Glomerular visceral epithelial cell (primary cell): ENCODE measurements at regions not wholly inside any gene's neighbourhood (a gene's known extent, or its start where the extent isn't known, plus 50 kb on each side); places are given as distances from the start of the nearest gene placed in this dataset.
"Not testable (repeated sequence)": the region's sequence is repeated elsewhere in the genome, so short reads cannot be mapped to it uniquely, and the experiment has no call there.

Experiments
- DNase-seq: peaks from one replicate; pipeline ENCODE4 v3.0.0-alpha.2; 2016; ENCODE audit errors: extremely low spot score

DNA sequence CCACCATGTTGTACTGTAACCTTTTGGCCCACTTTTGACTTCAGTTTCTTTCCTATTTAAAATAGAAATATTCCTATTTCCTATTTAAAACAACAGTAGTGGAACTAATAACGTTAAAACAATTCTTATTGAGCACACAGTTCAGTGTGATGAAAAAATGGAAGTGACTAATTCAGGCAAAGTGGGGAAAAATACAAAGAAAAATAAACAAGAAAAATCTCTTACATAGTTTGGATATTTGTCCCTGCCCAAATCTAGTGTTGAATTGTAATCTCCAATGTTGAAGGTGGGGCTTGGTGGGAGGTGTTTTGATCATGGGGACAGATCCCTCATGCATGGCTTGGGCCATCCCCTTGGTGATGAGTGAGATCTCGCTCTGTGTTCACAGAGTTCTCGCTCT, 198.1 kb upstream of the CPHXL start:
- no peak for DNase-seq

DNA sequence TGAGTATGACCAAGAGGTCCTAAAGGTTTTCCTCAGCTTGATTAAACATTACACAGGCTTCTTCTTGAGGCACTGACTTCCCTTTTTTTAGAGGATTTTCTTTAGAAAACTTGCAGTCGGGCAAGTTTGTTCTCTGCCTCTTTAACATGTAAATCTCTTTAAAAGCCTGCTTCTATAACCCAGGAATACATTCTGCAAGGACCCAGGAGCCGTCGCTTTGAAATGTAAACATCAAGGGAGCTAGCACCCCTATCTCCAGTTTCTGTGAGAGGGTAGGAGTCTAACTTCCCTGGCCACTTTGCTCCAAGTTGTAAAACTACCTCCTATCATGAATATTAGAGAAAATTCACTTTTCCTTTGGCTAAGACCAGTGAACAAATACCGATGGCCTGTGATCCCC, 201.5 kb upstream of the CPHXL start:
- no peak for DNase-seq

DNA sequence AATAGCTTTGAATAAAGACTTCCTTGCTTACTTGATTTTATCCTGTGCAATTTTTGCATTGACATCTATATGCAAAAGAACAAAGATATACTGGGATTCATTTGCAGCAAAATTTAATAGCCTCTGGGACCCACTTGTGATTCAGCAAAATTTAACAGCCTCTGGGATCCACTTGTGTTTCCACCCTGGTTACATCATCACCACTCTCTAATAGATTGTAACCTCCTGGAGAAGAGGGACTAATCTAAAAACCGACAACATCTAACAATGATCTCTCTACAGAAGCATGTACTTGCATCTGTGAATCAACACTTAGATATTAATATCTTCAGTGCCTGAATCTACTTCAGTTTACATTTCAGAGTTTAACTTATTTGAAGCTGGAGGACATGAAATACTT, 202.0 kb upstream of the CPHXL start:
- no peak for DNase-seq

DNA sequence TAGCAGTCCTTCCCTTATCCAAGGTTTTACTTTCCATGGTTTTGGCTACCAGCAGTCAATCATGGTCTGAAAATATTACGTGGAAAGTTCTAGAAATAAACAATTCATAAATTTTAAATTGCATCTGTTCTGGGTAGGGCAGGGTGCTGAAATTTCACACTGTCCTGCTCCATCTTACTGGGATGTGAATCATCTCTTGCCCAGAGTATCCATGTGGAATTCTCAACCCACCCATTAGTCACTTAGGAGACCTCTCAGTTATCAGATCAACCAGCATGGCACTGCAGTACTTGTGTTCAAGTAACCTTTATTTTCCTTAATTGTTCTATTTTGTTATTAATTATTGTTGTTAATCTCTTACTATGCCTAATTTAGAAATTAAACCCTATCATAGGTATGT, 202.8 kb upstream of the CPHXL start:
- no peak for DNase-seq

DNA sequence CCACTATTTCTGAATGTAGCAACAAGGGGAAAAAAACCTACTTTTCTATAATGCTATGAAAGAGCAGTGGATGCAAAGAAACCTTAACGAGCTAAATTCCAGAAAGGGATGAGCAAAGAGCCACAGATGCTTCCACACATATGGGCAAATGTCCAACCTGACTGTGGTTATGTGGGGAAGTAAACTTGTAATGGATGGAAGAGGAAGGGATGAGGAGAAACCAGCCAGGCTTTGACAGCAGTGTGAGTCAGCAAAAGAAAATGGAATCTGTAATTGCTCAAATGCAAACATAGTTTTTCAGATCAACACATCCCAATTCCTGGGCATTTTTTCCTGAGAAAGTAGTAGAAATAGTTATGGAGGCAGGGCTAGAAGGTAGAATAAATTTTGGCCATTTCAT, 204.8 kb upstream of the CPHXL start:
- peak; percentile 0 for DNase-seq

DNA sequence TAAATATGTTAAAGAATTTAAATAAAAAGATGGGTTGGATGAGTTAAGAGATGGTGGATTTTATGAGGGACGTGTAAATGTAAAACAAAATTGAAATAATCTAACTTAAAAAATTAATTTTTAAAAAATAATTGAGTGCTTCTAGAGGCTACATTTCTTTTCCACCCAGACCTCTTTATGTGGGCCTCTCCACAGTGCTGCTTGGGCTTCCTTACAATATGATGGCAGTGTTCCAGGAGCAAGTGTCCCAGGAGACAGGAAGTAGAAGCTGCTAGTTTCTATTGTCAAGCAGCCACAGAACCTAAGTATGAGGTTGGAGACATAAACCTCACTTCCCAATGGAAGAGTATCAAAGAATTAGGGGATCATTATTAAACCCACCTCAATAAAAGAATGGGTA, 205.7 kb upstream of the CPHXL start:
- DNase-seq, result no peak

DNA sequence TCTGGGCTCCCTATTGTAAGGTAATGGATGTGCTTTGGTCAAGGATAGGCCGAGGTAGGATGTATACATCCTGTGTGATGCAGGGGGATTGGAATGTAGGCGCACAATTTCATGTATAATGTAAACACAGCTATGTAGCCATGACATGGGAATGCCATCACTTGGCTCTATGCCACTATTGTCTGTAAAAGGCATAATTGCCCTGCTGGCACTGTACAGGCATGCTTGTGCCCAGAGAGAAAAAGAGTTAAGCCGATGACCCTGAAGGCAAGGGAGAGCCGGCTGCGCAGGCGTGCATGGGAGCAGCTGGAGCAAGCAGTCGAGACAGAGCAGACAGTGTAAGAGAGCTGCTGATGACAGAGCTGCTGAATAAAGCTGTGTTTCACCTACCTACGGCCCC, 212.5 kb upstream of the CPHXL start:
- DNase-seq, result no peak

DNA sequence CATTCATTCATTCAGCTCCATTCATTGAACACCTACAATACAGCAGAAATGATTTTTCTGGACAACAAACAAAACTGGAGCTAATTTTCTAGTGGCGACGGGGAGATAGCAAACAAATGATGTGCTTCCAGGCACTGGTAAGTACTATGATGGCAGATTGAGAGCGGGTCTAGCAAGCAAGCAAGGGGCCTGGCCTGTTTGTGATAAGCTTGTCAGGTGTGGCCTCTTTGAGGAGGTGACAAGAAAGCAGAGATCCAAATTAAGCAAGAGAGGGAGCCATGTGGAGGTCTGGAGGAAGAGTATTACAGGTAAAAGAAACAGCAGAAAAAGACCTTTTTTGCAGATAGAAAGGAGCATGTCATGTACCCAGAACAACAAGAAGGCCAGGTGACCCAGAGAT, 216.1 kb upstream of the CPHXL start:
- DNase-seq, result no peak

DNA sequence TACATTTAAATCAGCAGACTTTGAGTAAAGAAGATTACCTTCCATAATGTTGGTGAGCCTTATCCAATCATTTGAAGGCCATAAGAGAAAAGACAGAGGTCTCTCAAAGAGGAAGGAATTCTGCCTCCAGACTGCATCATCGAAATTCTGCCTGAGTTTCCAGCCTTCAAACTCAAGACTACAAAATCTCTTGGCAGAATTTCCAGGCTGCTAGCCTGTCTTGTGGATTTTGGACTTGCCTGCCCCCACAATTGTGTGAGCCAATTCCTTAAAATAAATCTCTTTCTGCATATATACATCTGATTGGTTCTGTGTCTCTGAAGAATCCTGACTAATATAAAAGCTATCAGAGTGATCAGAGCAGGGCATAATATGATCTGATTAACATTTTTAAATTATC, 216.6 kb upstream of the CPHXL start:
- DNase-seq, result no peak

DNA sequence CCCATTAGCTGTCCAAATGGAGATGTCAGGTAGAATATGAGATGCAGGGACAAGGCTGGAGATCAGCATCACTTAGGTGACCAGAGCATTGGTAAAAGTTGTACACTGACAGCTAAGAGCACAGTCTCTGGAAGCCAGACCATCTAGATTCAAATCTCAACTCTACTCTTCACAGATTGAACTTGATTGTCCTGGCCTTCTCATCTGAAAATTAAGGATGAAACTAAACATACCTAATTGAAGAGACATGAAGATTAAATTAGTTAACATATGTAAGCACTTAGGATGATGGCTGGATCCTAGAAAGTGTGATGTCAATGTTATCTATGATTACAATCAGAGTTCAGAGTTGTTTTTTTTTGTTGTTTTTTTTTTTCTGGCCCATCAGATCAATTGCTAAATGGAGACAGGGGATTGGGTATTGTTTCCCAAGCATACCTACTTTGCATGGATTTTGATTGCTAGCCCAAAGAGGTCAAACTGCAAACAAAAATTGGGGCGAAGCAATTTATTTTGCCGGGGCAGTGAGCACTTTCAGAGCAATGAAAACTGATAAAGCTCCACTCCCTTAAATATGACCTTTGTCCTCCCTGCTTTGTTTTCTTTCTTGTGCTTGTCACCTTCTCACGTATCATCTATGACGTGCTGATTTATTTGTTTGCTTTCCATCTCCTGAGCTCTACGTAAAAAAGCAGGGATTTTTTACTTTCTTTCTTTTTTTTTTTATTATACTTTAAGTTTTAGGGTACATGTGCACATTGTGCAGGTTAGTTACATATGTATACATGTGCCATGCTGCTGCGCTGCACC, 217.6 kb upstream of the CPHXL start:
- DNase-seq, result no peak

DNA sequence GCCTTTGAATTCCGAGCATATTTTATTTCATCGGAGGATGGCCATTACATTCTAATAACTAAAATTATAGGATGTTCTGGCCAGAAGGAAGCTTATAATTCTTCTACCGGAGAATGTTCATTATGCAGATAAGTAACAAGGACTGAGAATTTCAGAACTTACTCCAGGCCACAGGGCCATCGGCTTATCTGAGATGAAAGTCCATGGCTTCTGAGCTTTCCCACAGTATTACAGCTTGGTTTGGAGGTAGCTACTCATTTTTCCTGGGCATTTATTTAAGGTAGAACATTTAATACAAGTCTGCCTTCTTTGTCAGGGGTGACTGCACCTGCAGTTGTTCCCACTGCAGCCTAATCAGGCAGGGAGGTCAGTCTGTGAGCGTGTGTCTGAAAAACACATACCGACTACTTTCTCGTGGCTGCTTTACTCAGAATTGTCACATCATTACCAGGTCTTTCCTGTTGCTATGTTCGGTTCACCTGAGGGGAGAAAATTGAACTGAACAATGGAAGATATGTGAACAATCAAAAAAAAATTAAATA, 219.7 kb upstream of the CPHXL start:
- DNase-seq, result no peak

DNA sequence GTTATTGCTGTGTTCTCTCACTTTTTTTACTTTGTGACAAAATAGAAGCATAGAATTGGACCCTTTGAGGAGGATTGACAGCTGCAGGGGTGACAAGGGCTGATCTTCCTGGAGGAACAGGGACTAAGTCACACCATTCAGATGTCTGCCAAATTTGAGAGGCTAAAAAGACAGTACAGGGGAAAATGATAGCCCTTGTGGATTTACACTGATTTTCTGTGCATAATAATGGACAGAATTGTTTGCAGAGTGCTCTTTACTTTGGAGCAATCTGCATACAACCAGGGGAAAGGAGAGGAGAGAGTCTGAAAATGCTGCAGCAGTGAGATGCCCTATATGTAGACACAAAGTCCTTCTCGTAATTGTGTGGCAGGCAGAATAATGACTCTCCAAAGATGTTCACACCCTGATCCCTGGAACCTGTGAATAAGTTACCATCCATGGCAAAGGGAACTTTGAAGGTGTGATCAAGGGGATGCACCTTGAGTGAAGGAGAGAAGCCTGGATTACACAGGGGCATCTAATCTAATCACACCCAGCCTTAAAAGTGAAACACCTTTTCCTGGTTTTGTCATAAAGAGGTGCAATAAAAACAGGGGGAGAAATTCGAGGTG, 221.4 kb upstream of the CPHXL start:
- no peak for DNase-seq

DNA sequence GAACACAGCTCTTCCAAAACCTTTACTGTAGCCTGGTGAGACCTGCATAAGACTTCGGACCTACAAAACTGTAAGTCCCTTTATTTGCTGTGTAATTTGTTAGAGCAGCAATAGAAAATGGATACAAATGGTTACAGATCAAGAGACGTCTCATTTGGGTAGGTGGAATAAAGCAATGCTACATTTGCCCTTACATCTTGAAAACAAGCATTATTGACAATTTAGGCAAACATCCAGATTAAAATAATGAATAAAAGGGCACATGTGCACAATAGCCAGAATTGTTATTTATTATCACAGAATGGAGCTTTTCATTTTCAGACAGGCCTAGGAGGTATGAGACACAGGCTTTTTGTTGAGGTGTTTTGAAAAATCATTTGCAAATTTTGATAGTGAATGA, 222.2 kb upstream of the CPHXL start:
- DNase-seq, result no peak

DNA sequence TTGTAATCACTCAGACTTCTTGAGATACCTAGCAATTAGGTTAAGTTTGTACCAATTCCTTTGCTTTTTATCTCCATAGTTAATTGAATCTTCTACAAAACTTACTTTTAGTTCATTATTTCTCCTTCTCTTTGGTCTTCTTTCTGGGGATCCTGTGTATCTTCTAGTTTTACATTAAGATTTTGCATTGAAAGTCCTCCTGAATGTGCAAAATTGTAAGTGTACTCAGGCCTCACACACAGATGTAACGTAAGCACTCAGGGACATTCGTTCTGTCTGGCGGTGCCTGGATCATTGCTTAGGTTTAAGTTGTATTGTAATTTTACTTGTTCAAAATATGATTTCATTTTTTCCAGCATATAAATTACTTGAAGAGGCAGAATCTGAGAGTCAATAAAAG, 222.6 kb upstream of the CPHXL start:
- no peak for DNase-seq

DNA sequence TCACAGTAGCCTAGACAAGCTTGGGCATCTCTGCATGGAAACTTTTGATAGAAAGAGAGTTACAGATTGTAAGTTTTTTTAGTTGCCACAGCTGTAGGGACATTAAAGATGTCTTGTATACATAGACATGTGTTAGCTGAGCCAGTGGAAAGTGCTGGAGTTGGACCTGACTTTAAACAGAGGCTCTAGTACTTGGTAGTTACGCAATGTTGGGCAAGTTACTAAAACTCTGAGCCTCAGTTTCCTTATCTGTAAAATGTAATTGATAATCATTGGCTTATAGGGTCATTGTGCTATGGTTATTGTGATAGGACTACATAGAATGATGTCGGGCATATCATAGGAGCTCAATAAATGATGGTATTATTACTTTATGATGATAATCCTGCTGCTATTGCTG, 225.8 kb upstream of the CPHXL start:
- DNase-seq, result no peak

DNA sequence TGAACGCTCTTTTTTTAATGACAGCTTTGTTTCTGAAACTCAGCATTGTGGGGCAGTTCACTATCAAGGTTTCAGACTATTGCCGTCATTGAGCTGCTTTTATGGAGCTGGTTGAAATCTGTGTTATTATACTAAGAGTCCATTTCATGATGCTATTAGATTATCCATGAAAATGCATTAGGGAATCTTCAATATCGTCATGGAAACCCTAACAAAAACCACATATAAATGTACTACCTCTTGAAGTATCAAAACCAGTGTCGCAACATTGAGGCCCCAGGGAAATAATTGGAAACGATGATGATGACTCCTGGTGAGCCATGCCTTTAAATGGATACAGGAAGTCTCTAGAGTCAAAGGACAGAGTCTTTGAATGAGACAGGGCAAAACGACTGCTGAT, 231.6 kb upstream of the CPHXL start:
- DNase-seq, result no peak

DNA sequence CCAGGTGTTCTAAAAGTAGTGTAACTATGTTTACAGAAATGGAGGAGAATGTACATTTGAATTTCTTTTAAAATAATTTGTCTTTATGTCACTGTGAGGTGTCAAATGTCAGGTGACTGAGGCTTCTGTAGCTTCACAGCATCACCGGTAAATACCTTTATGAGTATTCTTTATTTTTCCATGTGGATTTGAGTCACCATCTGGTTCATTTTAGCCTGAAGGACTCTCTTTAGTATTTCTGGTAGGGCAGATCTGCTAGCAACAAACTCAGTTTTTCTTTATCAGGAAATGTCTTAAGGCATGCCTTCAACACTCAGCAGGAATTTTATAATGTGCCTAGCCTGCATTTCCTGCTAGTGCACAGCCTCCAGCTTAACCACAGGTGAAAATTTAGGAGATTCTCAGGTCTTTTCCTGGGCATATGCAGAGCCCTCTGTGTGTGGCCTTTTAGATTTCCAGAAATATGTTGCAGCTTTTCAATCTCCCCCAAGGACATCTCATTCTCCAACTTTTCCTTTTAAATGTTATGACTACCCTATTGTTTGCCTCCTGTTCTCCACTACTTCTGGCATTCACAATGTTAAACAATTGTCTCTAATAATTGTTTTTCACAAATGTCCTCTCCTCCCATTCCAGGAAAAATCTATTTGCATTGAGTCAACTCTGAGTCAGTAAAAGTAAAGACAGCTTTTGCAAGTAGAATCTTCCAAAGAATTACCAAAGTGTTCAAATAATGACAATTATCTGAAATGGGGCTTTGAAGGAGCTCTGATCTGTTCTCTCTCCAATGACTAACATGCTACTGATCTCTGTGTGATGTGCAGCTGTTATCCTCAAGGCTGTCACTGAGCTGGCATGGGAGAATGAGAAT, 239.4 kb upstream of the CPHXL start:
- no peak for DNase-seq

DNA sequence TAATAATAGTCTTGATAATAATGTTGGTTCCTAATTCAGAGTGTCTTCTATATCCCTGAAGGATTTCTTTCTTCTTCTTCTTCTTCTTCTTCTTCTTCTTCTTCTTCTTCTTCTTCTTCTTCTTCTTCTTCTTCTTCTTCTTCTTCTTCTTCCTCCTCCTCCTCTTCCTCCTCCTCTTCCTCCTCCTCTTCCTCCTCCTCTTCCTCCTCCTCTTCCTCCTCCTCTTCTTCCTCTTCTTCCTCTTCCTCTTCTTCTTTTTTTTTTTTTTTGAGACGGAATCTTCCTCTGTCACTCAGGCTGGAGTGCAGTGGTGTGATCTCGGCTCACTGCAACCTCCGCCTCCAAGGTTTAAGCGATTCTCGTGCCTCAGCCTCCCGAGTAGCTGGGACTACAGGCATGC, 242.8 kb upstream of the CPHXL start:
- not testable (repeated sequence) for DNase-seq

DNA sequence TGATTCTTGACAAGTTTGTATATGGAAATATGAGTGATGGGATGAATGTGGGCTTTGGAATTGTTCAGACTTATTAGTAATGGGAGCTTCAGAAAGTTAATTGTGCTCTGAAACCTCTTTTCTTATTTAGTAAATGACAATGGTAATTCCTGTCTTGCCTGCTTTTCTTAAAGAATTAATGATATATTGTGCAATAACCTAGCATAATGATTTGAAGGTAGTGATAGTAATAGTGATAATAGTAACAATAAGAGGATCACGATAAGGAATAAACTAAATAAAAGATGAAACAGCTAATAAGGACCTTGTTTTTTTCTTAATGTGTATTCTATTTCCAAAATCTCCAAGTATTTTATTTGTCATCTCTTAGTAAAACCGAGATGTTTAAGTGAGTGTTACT, 245.0 kb upstream of the CPHXL start:
- DNase-seq, result no peak

DNA sequence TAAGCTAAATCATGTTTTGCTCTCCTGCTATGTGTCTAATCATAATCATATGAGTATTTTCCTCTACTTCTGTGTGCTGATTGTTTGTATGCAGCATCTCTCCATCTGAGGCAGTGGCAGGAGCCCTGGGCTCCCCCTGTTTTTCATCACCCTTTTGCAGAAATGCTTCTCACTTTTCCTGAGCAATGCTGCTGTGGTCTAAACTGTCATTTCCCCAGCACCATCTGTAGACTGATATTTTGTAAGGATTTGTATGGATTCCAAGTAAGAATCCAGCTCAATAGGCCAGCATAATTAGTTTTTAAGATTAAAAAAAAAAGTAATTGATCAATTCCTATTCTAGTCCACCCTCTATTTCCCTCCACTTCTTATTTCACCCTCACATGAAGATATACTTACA, 257.0 kb upstream of the CPHXL start:
- no peak for DNase-seq

DNA sequence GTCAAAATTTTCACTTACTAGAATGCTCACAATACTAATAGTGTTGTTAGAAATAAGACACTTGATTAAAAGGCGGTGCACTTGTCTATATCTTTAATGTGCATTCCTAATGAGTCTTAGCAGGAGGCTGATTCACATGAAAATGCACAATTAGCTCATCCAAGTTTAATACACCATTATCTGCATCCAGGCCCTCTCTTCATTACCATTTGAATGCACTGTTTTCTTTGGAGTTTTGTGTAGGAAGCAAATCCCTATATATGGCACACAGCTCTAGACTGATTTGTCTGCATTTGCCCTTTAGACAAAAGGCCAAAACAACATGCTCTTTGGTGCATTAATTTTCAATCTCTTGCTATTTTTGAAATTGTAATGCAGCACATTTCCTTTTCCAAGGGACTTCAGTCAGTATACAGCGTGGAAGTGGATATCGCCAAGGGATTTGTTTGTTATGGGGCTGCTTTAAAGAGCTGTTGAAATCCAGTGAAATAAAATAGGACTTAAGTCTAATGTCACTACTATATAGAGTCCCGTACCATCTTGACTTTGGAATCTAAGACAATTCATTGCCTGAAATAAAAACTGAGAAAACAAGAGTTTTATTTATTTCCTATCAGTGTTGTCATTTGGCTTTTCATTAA, 257.6 kb upstream of the CPHXL start:
- DNase-seq, result no peak

DNA sequence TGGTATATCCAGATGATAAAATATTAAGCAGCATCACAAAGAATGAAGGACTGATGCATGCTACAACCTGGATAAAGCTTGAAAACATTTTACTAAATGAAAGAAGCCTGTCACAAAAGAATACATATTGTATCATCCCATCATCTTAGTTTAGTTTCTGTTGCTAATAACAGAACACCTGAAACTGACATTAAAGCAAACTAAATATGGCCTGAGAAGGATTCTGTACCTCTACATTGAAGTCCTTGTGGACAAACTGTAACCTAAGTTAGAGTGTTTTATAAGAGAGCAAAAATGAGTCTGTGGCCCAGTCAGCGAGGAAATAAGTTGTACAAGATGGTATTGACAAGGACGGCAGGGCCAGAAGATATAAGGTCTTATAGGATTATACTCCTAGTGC, 261.0 kb upstream of the CPHXL start:
- no peak for DNase-seq
